NCI-H2171 treated with DMSO at 0.1 percent for 48 hours (cell line): ENCODE measurements at regions not wholly inside any gene's neighbourhood (a gene's known extent, or its start where the extent isn't known, plus 50 kb on each side); places are given as distances from the start of the nearest gene placed in this dataset.
A peak's percentile ranks its signal among the peaks of the same experiment; 100 is the strongest.
"Not testable (repeated sequence)": the region's sequence is repeated elsewhere in the genome, so short reads cannot be mapped to it uniquely, and the experiment has no call there.

ENCODE experiments used
- DNase-seq: peaks from one replicate; lab custom pipeline; 2025; lab: John Stamatoyannopoulos, UW

GRCh38 chr7:27032839-27033238, 63.0 kb downstream of the HOXA1 start:
- DNase-seq, result no peak

- DNase-seq, result no peak
Observed at GRCh38 chr7:27031289-27032172, 64.3 kb downstream of the HOXA1 start.

GRCh38 chr7:27030393-27031050, 65.3 kb downstream of the HOXA1 start:
- peak; percentile 90 for DNase-seq

GRCh38 chr7:27025270-27025669, 70.5 kb downstream of the HOXA1 start:
- DNase-seq, result no peak

- DNase-seq, result no peak
Observed at GRCh38 chr7:27010068-27010467, 85.7 kb downstream of the HOXA1 start.

GRCh38 chr7:27000496-27000895, 95.3 kb downstream of the HOXA1 start:
- no peak for DNase-seq

- DNase-seq, result not testable (repeated sequence)
Observed at GRCh38 chr7:26998284-26998683, 97.5 kb downstream of the HOXA1 start.

GRCh38 chr7:26995666-26996065, 100.1 kb downstream of the HOXA1 start:
- no peak for DNase-seq

GRCh38 chr7:26993816-26994810, 101.7 kb downstream of the HOXA1 start:
- no peak for DNase-seq

GRCh38 chr7:26992670-26993069, 103.1 kb downstream of the HOXA1 start:
- no peak for DNase-seq

GRCh38 chr7:26991796-26992195, 104.0 kb downstream of the HOXA1 start:
- DNase-seq, result no peak

- no peak for DNase-seq
Observed at GRCh38 chr7:26989897-26990670, 105.7 kb downstream of the HOXA1 start.

GRCh38 chr7:26988836-26989374, 106.9 kb downstream of the HOXA1 start:
- DNase-seq, result no peak

GRCh38 chr7:26987338-26987737, 108.5 kb downstream of the HOXA1 start:
- no peak for DNase-seq

GRCh38 chr7:26978146-26978545, 113.8 kb upstream of the SKAP2 start:
- DNase-seq, result no peak

- DNase-seq, result no peak
Observed at GRCh38 chr7:26976840-26977239, 112.5 kb upstream of the SKAP2 start.

- not testable (repeated sequence) for DNase-seq
Observed at GRCh38 chr7:26971924-26972323, 107.5 kb upstream of the SKAP2 start.

- no peak for DNase-seq
Observed at GRCh38 chr7:26965724-26966123, 101.3 kb upstream of the SKAP2 start.

- DNase-seq, result no peak
Observed at GRCh38 chr7:26964156-26964808, 99.9 kb upstream of the SKAP2 start.

- DNase-seq, result no peak
Observed at GRCh38 chr7:26959290-26959689, 94.9 kb upstream of the SKAP2 start.

GRCh38 chr7:26958834-26959233, 94.4 kb upstream of the SKAP2 start:
- DNase-seq, result no peak
